ENCODE measurements at regions not wholly inside any gene's neighbourhood (a gene's known extent, or its start where the extent isn't known, plus 50 kb on each side); places are given as distances from the start of the nearest gene placed in this dataset.
A peak's percentile ranks its signal among the peaks of the same experiment; 100 is the strongest.

GRCh38 chrX:13899607-13900006 is 82.7 kb upstream of the GPM6B start:
- WGBS, 4 donors: 40 to 65% (median 57%) methylated on average over 5 to 6 of the region's 6 CpGs
- Histone ChIP-seq H3K4me1 (replicated peaks in 1 of 2) (no peaks in the 10 kb centered on the region), H3K27me3 (peaks cover 31% of the 10 kb centered on the region), H3K9me3 (replicated peaks in 1 of 3) (no peaks in the 10 kb centered on the region), H3K36me3 (replicated peaks in 1 of 2) (no peaks in the 10 kb centered on the region), H3K27ac (no peak overlapping the region), H3K4me3 (no peak overlapping the region)
- intact Hi-C loops (cut with DNase I): no loop called here
- DNase-seq: peak in 6 of 7 donors; percentile 21 to 51 (median 28)
- no peak for TF ChIP-seq CTCF (IDR thresholded peaks at IDR 0.05)
- TF ChIP-seq POLR2A (IDR thresholded peaks at IDR 0.05): no peak

DNA sequence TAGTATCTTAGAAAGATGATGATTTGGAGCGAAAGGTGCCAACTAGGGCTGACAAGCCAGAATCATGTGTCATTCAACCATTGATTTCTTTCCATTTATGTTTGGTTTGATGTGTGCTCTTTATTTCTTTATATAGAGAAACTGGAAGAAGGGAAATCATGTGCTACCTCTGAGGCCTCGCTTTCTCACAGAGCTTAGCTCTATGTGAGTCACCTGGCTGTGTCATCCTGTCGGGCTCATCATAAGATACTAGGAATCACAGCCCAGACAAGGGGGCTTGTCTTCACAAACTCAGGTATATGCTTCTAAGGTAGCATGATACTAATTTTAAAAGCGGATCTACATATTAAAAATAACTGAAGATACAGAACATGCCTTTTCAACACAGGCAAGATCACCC is 81.7 kb upstream of the GPM6B start:
- no peak for DNase-seq
- H3K9me3 ChIP-seq (replicated peaks in 1 of 3): no peaks in the 10 kb centered on the region
- no peaks in the 10 kb centered on the region for H3K4me1 ChIP-seq (replicated peaks in 1 of 2)
- no peaks in the 10 kb centered on the region for H3K36me3 ChIP-seq (replicated peaks in 1 of 2)
- H3K27ac ChIP-seq: no peak overlapping the region
- intact Hi-C loops (cut with DNase I): no loop called here
- no peak overlapping the region for H3K4me3 ChIP-seq
- no peak for TF ChIP-seq CTCF (IDR thresholded peaks at IDR 0.05)
- no peak for TF ChIP-seq POLR2A (IDR thresholded peaks at IDR 0.05)
- 80 to 91% (median 85%) methylated on average over 4 of the region's 4 CpGs for WGBS, 4 donors
- peaks cover 34% of the 10 kb centered on the region for H3K27me3 ChIP-seq

GRCh38 chrX:13898083-13898482 is 81.2 kb upstream of the GPM6B start:
- intact Hi-C loops (cut with DNase I): no loop called here
- no peaks in the 10 kb centered on the region for H3K9me3 ChIP-seq (replicated peaks in 1 of 3)
- H3K27me3 ChIP-seq: peaks cover 36% of the 10 kb centered on the region
- 40 to 57% (median 50%) methylated on average over 2 to 3 of the region's 3 CpGs for WGBS, 4 donors
- DNase-seq: peak in 3 of 7 donors; percentile 7 to 49 (median 21)
- no peaks in the 10 kb centered on the region for H3K36me3 ChIP-seq (replicated peaks in 1 of 2)
- no peaks in the 10 kb centered on the region for H3K4me1 ChIP-seq (replicated peaks in 1 of 2)
- no peak overlapping the region for H3K27ac ChIP-seq
- TF ChIP-seq CTCF (IDR thresholded peaks at IDR 0.05) (peak in 3 of 6 experiments; percentile 8 to 16 (median 13)), POLR2A (IDR thresholded peaks at IDR 0.05) (no peak)
- no peak overlapping the region for H3K4me3 ChIP-seq

- no peaks in the 10 kb centered on the region for H3K36me3 ChIP-seq (replicated peaks in 1 of 2)
- TF ChIP-seq POLR2A (IDR thresholded peaks at IDR 0.05) (no peak), CTCF (IDR thresholded peaks at IDR 0.05) (no peak)
- H3K27ac ChIP-seq: no peak overlapping the region
- no peaks in the 10 kb centered on the region for H3K4me1 ChIP-seq (replicated peaks in 1 of 2)
- H3K27me3 ChIP-seq: peaks cover 34% of the 10 kb centered on the region
- no peak overlapping the region for H3K4me3 ChIP-seq
- WGBS, 4 donors: 77 to 84% (median 82%) methylated on average over 4 of the region's 4 CpGs
- intact Hi-C loops (cut with DNase I): no loop called here
- no peaks in the 10 kb centered on the region for H3K9me3 ChIP-seq (replicated peaks in 1 of 3)
- no peak for DNase-seq
Observed at GRCh38 chrX:13897566-13897965, 80.7 kb upstream of the GPM6B start.
